Mesodermal cell (in vitro differentiated cells): ENCODE measurements at regions not wholly inside any gene's neighbourhood (a gene's known extent, or its start where the extent isn't known, plus 50 kb on each side); places are given as distances from the start of the nearest gene placed in this dataset.
"Not testable (repeated sequence)": the region's sequence is repeated elsewhere in the genome, so short reads cannot be mapped to it uniquely, and the experiment has no call there.

Source experiments
- H3K27ac ChIP-seq: 2 replicates; pipeline ENCODE4 v1.7.0; 2013; ENCODE audit warnings: mild to moderate bottlenecking, low read depth, low read length, moderate library complexity; ENCODE audit not compliant: severe bottlenecking
- H3K36me3 ChIP-seq: 2 replicates; pipeline ENCODE4 v1.7.1; 2013; ENCODE audit warnings: mild to moderate bottlenecking, low read length, moderate library complexity; ENCODE audit not compliant: control insufficient read depth, insufficient read depth
- H3K4me1 ChIP-seq: one replicate; pipeline ENCODE4 v1.7.1; 2013; ENCODE audit warnings: mild to moderate bottlenecking, low read length; ENCODE audit not compliant: insufficient read depth, control insufficient read depth, poor library complexity, severe bottlenecking
- H3K4me3 ChIP-seq: 2 replicates; pipeline ENCODE4 v1.7.0; 2013; ENCODE audit warnings: low read length, control low read depth, mild to moderate bottlenecking; ENCODE audit not compliant: insufficient read depth, poor library complexity, severe bottlenecking; ENCODE audit errors: extremely low read depth
- H3K9me3 ChIP-seq: 2 replicates; pipeline ENCODE4 v1.7.1; 2013; ENCODE audit warnings: mild to moderate bottlenecking, low read length, moderate library complexity; ENCODE audit not compliant: control insufficient read depth
- WGBS, 2 experiments: methylation state at CpG; one replicate each; pipeline ENCODE4 v1.1.5; 2013; ENCODE audit warnings: missing lambda C conversion rate in 2 of 2; ENCODE audit not compliant: insufficient coverage in 2 of 2; 5-methylcytosine and 5-hydroxymethylcytosine counted together

DNA sequence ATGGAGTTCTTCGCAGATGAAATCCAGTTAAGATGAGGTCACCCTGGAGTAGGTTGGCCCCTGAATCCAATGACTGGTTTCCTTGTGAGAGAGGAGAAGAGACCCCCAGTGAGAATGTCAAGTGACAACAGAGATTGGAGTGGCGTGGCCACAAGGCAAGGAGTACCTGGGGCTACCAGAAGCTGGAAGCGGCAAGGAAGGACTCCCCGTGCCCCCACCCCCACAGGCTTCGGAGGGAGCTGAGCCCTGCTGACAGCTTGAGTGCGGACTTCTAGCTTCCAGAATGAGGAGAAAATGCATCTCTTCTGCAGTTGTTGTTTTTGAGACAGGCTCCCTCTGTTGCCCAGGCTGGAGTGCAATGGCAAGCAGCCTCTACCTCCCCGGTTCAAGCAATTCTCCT is 78.0 kb upstream of the HPCAL1 start:
- no peaks in the 10 kb centered on the region for H3K9me3 ChIP-seq
- H3K36me3 ChIP-seq: no peaks in the 10 kb centered on the region
- no peak overlapping the region for H3K4me3 ChIP-seq
- WGBS, 2 experiments: 86 to 94% methylated on average over 7 of the region's 7 CpGs
- H3K27ac ChIP-seq: no peak overlapping the region
- no peaks in the 10 kb centered on the region for H3K4me1 ChIP-seq

DNA sequence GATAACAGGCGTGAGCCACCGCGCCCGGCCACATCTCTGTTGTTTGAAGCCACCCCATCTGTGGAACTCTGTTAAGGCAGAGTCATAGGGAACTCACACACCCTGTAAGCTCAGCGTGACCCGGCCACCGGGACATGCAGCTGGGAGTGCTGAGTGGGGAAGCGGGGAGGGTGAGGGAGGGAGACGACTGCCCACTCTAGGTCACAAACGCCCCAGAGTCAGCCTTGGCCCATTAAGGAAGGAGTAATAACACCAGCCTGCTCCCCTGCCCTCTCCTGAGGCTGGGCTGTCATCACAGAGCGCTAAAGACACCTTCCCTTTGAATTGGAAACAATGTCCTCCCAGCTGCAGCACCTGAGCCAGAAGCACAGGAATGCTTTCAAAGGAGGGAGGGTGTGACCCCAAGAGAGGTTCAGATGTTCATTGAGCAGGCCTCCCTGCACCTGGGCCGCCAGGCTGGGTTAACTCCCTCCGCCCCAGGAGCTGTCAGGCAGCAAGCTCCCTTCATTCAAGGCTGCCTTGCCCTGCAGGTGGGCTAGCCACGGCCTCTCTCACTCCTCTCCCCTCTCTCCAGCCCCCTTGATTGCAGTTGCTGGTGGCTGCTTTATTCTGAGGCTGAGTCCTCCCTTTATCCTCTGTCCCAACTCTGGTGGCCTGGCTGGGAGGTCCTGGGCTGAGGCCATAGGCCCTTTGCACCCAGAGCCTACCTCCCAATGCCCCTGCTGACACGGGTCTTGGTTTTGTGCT is 77.2 kb upstream of the HPCAL1 start:
- Histone ChIP-seq H3K27ac (no peak overlapping the region), H3K9me3 (no peaks in the 10 kb centered on the region), H3K4me3 (no peak overlapping the region), H3K36me3 (no peaks in the 10 kb centered on the region), H3K4me1 (no peaks in the 10 kb centered on the region)
- WGBS, 2 experiments: 90 to 92% methylated on average over 11 to 15 of the region's 15 CpGs

- H3K27ac ChIP-seq: no peak overlapping the region
- H3K4me3 ChIP-seq: no peak overlapping the region
- H3K9me3 ChIP-seq: no peaks in the 10 kb centered on the region
- H3K36me3 ChIP-seq: no peaks in the 10 kb centered on the region
- 94 to 95% methylated on average over 16 to 19 of the region's 19 CpGs for WGBS, 2 experiments
- H3K4me1 ChIP-seq: no peaks in the 10 kb centered on the region
These were observed 76.5 kb upstream of the HPCAL1 start for GRCh38 chr2:10226038-10226724.

- H3K36me3 ChIP-seq: no peaks in the 10 kb centered on the region
- 85 to 90% methylated on average over 14 to 17 of the region's 20 CpGs for WGBS, 2 experiments
- no peak overlapping the region for H3K27ac ChIP-seq
- H3K4me3 ChIP-seq: no peak overlapping the region
- no peaks in the 10 kb centered on the region for H3K4me1 ChIP-seq
- H3K9me3 ChIP-seq: no peaks in the 10 kb centered on the region
These were observed 73.9 kb upstream of the HPCAL1 start for GRCh38 chr2:10228611-10229365.

GRCh38 chr2:10229462-10230099 is 73.1 kb upstream of the HPCAL1 start:
- Histone ChIP-seq H3K27ac (no peak overlapping the region), H3K36me3 (no peaks in the 10 kb centered on the region), H3K9me3 (no peaks in the 10 kb centered on the region), H3K4me3 (no peak overlapping the region), H3K4me1 (no peaks in the 10 kb centered on the region)
- WGBS, 2 experiments: 84 to 94% methylated on average over 4 to 8 of the region's 9 CpGs

GRCh38 chr2:10230499-10230898 is 72.2 kb upstream of the HPCAL1 start:
- no peaks in the 10 kb centered on the region for H3K36me3 ChIP-seq
- H3K4me1 ChIP-seq: peaks cover 7% of the 10 kb centered on the region
- WGBS, 2 experiments: 92 to 95% methylated on average over 4 of the region's 5 CpGs
- H3K4me3 ChIP-seq: no peak overlapping the region
- no peak overlapping the region for H3K27ac ChIP-seq
- H3K9me3 ChIP-seq: no peaks in the 10 kb centered on the region

DNA sequence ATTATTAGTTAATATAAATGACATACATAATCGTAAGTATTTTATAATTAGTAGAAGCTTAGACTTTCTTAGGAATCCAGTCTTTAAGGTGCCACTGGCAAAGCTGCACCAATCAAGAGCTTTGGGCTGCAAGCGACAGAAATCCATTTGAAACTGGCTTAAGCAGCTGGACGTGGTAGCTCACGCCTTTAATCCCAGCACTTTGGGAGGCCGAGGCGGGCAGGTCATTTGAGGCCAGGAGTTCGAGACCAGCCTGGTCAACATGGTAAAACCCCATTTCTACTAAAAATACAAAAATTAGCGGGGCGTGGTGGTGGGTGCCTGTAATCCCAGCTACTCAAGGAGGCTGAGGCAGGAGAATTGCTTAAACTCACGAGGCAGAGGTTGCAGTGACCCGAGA is 71.8 kb upstream of the HPCAL1 start:
- whole genome bisulfite sequencing, 2 experiments: 94 to 100% methylated on average over 9 to 10 of the region's 11 CpGs
- not testable (repeated sequence) for H3K27ac ChIP-seq, H3K4me3 ChIP-seq, H3K9me3 ChIP-seq, H3K4me1 ChIP-seq, H3K36me3 ChIP-seq

GRCh38 chr2:10231551-10232085 is 71.1 kb upstream of the HPCAL1 start:
- Histone ChIP-seq H3K36me3 (no peaks in the 10 kb centered on the region), H3K4me1 (peaks cover 7% of the 10 kb centered on the region), H3K27ac (no peak overlapping the region), H3K9me3 (no peaks in the 10 kb centered on the region), H3K4me3 (no peak overlapping the region)
- whole genome bisulfite sequencing, 2 experiments: 85 to 87% methylated on average over 9 to 11 of the region's 14 CpGs

DNA sequence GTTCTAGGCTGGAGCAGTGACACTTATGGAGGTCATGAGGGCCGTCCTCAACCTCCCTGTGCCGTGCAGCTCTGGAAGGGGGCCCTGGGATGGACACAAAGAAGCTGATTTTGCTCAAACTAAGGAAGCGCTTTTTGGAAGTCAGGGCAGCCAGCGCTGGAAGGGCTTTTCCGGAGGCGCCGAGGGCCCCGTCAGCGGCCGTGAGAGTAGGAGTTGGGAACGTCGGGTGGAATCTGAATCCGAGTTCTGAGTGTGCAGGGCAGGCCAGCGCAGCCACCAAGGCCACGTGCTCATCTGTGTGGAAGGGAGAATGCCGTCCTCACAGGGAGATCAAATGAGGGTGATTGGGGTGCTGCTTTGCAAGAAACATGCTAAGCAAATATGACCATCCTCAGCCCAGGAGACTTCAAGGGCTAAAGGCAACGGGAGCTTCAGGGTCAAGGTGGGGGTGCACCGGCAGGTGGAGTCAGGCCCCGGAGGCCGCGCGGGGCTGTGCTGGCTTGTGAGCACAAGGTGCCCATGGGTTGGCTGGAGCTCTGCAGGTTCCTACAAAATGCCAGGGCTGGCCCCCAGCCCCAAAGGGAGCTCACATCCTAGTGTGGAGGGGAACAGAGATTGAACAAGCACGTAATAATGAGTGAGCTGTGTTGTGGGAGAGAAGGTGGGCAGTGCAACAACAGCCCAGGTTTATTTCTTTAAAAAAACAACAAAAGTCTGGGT is 70.4 kb upstream of the HPCAL1 start:
- Histone ChIP-seq H3K4me3 (no peak overlapping the region), H3K9me3 (no peaks in the 10 kb centered on the region), H3K4me1 (peaks cover 7% of the 10 kb centered on the region), H3K27ac (no peak overlapping the region), H3K36me3 (no peaks in the 10 kb centered on the region)
- 96% methylated on average over 22 to 23 of the region's 23 CpGs for WGBS, 2 experiments
